GM18498 (cell line): ENCODE measurements at regions not wholly inside any gene's neighbourhood (a gene's known extent, or its start where the extent isn't known, plus 50 kb on each side); places are given as distances from the start of the nearest gene placed in this dataset.

ENCODE experiments used
- ATAC-seq: cut with Tn5 transposase; IDR thresholded peaks from one replicate; pipeline ENCODE4 v1.9.1; 2021; ENCODE audit warnings: mild to moderate bottlenecking, moderate library complexity; ENCODE audit not compliant: unreplicated experiment

- ATAC-seq = no peak
Observed at GRCh38 chr1:208413006-208413405, 168.8 kb upstream of the PLXNA2 start.

DNA sequence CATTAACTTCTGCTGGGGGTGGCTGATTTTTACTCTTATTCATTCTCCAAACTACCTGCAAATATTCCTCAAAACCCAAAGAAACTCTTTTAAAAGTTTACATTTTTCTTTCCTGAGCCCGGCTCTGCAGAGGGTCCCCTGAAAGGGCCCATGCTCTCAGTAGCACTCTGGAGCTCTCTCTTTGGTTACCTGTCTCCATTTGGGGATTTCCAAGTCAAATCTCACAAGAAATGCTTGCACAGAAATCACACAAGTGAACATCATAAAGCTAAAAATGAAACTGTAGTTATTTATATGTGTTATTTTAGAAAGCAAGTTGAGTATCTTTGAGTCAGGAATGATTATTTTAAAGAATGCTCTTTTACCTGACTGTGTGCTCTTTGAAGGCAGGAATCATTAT, 174.5 kb upstream of the PLXNA2 start:
- no peak for ATAC-seq

DNA sequence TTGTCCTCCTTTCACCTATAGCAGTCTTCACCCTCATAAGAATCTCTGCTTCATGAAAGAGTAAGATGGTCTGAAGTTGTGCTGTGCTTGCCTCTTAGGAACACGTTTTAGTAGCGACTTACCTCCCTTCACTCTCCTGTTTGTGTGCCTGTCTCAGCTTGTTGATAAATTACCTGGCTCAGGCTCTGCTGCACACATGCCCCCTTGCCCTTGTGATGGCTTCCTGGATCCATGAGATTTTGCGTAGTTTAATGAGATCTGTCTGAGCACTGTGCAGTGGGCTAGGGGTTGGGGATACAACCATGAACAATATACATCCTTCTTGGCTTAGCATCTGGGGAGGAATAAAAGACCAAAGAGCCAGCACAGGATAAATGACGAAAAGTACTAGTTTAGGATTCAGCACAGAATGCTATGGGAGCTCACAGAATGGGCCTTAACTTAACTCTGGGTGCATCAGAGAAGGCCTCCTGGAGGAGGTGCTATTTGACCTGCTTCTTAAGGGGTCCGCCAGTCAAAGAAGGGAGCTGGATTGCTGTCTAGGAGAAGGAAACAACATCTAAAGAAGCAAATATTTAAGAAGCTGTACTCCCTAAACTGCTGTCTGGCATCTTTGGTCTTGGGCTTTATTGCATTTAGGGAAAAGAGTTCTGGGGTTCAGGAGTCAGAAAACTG, 175.7 kb upstream of the PLXNA2 start:
- no peak for ATAC-seq

DNA sequence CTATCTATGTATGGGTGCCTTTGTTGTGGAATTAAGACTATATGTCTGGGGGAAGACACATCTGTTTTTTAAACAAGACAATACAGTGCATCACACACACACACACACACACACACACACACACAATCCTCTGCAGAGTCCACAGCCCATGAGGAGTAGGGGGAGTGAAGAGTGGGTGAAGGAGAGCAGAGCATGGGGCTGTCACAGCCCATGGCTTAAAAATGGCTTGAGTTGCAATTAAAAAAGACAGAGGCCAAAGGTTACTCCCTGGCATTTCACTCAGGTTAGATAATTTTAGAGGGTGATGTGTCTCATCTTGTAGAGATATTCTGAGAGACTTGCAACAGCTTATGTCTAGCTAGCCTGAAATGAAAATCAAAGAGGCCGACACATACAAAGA, 176.5 kb upstream of the PLXNA2 start:
- no peak for ATAC-seq

GRCh38 chr1:208421486-208421885, 177.3 kb upstream of the PLXNA2 start:
- ATAC-seq = no peak

- ATAC-seq = no peak
Observed at GRCh38 chr1:208423526-208423925, 179.3 kb upstream of the PLXNA2 start.

DNA sequence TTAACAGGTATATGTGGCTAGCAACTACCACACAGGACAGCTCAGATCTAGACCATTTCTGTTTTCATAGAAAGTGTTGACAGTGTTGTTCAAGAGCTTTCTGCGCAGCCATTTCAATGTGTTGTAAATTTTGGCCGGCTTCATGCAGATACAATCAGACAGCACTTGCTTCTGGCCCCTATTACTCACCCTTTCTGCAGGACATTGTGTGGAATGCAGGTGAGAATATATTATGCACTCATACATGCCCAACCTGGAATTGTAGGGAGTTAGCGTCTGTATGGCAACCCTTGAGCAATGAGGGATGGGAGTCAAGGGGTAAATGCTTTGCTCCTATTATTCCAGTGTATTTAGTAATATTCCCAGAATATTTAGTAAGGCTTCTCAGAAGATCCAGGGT, 180.9 kb upstream of the PLXNA2 start:
- ATAC-seq = no peak

GRCh38 chr1:208430220-208430619, 186.0 kb upstream of the PLXNA2 start:
- no peak for ATAC-seq

GRCh38 chr1:208431721-208432120, 187.5 kb upstream of the PLXNA2 start:
- ATAC-seq = no peak

DNA sequence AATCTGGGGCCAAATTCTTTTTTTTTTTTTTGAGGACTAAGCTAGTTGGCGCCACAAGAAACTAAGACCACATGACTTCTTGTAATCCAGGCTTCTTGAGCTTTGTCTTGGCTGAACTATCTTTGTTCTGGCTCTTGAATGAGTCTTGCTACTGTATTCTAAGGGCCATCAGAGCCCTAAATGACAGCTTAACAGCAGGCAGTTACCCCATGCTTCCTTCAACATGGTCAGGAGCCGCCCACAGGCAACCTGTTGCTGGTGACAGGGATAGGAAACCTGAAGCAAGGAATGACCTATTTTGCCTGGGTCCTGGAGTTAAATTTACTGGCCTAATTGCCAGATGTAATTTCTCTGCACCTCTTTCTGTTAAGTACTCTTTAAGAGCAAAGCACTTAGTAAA, 188.2 kb upstream of the PLXNA2 start:
- no peak for ATAC-seq

GRCh38 chr1:208433086-208433485, 188.9 kb upstream of the PLXNA2 start:
- ATAC-seq = no peak

- no peak for ATAC-seq
Observed at GRCh38 chr1:208433971-208434370, 189.8 kb upstream of the PLXNA2 start.

DNA sequence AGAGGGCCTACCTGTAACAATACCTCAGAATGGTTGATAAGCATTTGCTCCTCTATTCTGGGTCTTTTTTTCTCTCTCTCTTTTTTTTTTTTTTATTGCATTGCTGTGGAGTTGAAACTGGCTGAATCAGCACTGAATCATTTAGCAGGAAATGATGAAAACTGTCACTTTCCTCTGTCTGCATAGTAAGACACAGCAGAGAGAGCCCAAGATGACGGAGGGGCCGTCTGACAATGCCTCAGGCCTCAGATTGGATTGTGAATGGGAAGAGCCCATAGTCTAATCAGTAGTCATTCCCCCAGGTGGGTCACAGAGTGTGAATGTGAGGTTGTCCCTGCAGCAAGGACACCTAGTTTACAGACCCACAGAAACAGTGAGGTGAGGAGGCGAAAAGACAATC, 193.2 kb upstream of the PLXNA2 start:
- ATAC-seq = no peak

DNA sequence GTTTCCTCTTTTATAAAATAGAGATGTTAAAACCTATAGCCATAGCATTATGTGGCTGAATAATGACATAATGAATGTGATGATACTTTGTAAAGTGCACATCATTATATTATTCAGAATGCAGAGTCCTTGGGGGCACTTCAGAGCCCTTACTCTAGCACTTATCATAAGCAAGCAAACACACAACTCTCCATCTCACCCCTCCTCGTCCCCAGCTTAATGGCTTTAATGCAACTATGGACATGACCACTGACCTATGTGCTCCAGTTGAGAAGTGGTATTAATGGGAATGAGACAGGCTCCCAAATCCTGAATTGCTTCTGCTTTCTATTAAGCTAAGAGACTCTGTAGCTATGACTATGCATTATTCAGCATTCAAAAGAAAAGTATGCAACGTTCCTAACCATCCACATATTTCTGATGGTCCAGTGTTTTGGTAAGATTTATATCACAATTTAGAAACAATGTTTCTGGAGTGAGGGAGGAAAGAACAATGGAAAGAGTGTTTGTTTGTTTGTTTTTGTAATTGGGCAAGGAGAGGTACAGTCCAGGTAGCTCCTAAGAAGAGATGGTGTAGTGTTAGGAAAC, 194.0 kb upstream of the PLXNA2 start:
- no peak for ATAC-seq

DNA sequence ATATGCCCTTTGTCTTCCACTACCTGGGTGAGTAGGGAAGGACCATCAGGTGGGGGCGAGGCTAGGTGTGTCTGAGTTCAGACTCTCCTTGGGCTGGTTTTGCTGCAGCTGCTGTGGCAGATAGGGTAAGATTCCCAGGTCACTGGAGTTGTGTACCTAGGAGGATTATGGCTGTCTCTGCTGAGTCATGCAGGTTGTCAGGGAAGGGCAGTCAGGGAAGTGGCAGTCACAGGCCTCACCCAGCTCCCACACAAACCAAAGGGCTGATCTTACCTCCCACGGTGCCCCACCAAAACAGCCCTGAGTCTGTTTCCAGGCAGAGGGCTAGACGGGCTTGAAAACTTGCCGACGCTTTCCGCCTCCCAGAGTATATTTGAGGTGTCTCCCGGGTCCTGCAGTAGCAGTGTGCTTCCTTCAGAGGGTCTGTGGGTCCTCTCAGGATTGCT, 201.6 kb upstream of the PLXNA2 start:
- ATAC-seq = no peak

- ATAC-seq = no peak
Observed at GRCh38 chr1:208446271-208446691, 202.1 kb upstream of the PLXNA2 start.

GRCh38 chr1:208448425-208448824, 204.2 kb upstream of the PLXNA2 start:
- no peak for ATAC-seq

DNA sequence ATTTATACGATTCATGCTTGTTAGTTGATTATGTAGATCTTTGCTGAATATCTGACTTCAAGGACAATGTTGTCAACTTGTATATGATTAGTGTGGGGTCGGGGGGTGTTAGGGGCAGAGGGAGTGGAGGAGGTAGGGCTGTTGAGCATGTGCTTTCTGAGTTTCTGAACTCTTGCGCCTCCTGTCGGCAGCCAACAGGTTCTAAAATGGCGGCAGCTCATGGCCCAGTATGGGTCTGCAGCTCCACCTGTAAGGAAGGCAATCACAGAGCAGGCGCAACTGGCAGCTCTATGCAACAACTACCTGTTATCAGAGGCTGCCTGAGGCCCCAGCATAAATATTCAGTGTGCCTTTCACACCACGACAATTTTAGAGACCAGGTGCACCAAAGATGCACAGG, 205.8 kb upstream of the PLXNA2 start:
- no peak for ATAC-seq

GRCh38 chr1:208450958-208451357, 206.8 kb upstream of the PLXNA2 start:
- ATAC-seq = no peak

- no peak for ATAC-seq
Observed at GRCh38 chr1:208455821-208456220, 211.6 kb upstream of the PLXNA2 start.

- no peak for ATAC-seq
Observed at GRCh38 chr1:208456487-208456886, 212.3 kb upstream of the PLXNA2 start.

DNA sequence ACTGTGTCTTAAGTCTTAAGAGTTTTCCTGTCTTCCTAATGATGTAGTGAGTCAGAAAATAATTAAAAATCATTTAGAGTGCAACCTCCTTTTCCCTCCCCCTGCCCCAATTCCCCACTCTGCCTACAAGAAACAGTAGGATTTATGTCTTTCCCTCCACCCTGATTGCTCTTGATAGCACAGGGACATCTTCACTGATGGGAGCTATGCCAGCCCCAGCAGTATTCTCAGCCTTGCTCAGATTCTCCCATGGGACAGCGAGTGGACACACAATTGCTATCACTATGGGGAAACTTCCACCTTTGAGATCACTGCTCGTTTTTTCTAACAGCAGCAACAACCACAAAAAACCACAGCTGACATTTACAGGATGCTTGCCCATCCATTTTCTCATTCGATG, 216.6 kb upstream of the PLXNA2 start:
- ATAC-seq = no peak

DNA sequence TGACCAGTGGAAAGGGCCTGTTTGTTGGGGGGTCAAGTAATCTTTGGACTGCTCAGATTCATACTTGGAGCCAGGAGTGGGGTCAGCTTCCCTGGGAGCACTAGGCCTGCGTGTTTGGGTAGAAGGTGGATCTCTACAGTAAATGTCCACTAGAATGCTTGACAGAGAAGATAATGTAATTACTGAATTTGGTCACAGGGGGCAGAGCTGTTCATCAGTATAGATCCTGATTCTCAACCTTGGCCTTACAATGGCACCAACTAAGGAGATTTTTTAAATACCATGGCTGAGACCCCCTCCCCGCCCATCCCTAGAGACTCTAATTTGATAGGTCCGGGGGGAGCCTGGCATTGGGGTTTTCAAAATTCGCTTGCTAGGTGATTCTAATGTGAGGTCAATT, 217.5 kb upstream of the PLXNA2 start:
- no peak for ATAC-seq
